WTC11 (cell line): ENCODE measurements at regions not wholly inside any gene's neighbourhood (a gene's known extent, or its start where the extent isn't known, plus 50 kb on each side); places are given as distances from the start of the nearest gene placed in this dataset.

Source experiments
- ATF3 ChIP-seq: sonication (generic); formaldehyde crosslinking; conservative IDR thresholded peaks from 2 replicates; pipeline ENCODE4 v1.8.1; 2022; ENCODE audit warnings: mild to moderate bottlenecking, missing genetic modification reagents
- CREM ChIP-seq: sonication (generic); formaldehyde crosslinking; IDR thresholded peaks from 2 replicates; pipeline ENCODE4 v1.8.1; 2022; ENCODE audit warnings: mild to moderate bottlenecking, missing genetic modification reagents, moderate library complexity
- CTCF ChIP-seq: fragments of 200-600 bp; IDR thresholded peaks from 2 replicates; pipeline ENCODE4 v1.8.0; 2022; ENCODE audit warnings: antibody characterized with exemption
- E2F1 ChIP-seq: sonication (generic); formaldehyde crosslinking; IDR thresholded peaks from 2 replicates; pipeline ENCODE4 v1.8.0; 2022; ENCODE audit warnings: mild to moderate bottlenecking, missing genetic modification reagents
- PRDM15 ChIP-seq: sonication (generic); formaldehyde crosslinking; IDR thresholded peaks from 2 replicates; pipeline ENCODE4 v1.8.0; 2022; ENCODE audit warnings: missing genetic modification reagents
- RORB ChIP-seq: fragments of 250-450 bp; sonication (Bioruptor Pico); IDR thresholded peaks from 2 replicates; pipeline ENCODE4 v1.9.0; 2021; ENCODE audit warnings: mild to moderate bottlenecking

GRCh38 chr2:200177971-200178911 lies 128.3 kb upstream of the SPATS2L start:
- TF ChIP-seq CTCF (no peak), ATF3 (CRISPR knock-in tag) (no peak), PRDM15 (CRISPR knock-in tag) (no peak), CREM (CRISPR knock-in tag) (no peak), E2F1 (CRISPR knock-in tag) (no peak), RORB (CRISPR knock-in tag) (no peak)
